ENCODE measurements at regions not wholly inside any gene's neighbourhood (a gene's known extent, or its start where the extent isn't known, plus 50 kb on each side); places are given as distances from the start of the nearest gene placed in this dataset.

DNA sequence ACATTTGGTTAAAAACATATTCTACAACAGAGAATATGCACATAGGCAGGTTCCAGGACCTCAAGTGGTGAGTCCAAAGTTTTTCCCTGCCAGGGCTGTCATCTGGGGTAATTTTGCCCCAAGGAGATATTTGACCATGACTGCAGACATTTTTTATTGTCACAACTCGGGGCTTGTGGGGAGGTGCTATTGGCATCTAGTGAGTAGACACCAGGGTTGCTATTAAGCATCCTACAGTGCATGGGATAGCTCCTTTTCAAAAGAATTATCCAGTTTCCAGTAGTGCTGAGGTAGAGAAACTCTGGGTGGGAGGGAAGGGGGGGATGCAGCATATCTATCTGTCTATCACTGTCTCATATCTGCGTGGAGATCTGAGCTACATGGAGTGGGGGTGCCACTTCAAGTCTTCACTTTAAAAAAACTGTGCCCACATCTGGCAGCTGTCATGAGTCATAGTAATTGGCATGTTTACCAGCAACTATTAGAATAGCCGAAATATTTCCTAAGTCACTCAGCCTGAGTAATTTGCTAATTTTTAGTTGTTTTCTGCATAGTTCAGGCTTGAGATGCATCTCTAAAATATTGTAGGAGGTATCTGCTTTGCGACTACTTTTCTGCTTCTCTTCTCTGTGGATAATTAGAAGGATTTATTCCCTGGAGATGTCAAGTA, 254.0 kb upstream of the RBMS1 start:
- TF ChIP-seq, protein P1, sequence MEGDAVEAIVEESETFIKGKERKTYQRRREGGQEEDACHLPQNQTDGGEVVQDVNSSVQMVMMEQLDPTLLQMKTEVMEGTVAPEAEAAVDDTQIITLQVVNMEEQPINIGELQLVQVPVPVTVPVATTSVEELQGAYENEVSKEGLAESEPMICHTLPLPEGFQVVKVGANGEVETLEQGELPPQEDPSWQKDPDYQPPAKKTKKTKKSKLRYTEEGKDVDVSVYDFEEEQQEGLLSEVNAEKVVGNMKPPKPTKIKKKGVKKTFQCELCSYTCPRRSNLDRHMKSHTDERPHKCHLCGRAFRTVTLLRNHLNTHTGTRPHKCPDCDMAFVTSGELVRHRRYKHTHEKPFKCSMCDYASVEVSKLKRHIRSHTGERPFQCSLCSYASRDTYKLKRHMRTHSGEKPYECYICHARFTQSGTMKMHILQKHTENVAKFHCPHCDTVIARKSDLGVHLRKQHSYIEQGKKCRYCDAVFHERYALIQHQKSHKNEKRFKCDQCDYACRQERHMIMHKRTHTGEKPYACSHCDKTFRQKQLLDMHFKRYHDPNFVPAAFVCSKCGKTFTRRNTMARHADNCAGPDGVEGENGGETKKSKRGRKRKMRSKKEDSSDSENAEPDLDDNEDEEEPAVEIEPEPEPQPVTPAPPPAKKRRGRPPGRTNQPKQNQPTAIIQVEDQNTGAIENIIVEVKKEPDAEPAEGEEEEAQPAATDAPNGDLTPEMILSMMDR (IDR thresholded peaks at IDR 0.05): no peak
- TF ChIP-seq EZH2 (IDR thresholded peaks at IDR 0.05; ENCODE audit: borderline replicate concordance, insufficient read depth, low read depth, low read length, poor library complexity, severe bottlenecking): no peak

All from B cell (primary cell).